GM21423 (cell line): ENCODE measurements at regions not wholly inside any gene's neighbourhood (a gene's known extent, or its start where the extent isn't known, plus 50 kb on each side); places are given as distances from the start of the nearest gene placed in this dataset.
"Not testable (repeated sequence)": the region's sequence is repeated elsewhere in the genome, so short reads cannot be mapped to it uniquely, and the experiment has no call there.

ENCODE experiments used
- ATAC-seq: cut with Tn5 transposase; IDR thresholded peaks from one replicate; pipeline ENCODE4 v1.9.1; 2021; ENCODE audit warnings: mild to moderate bottlenecking, moderate library complexity; ENCODE audit not compliant: unreplicated experiment

GRCh38 chr5:67790390-67790789 is 425.2 kb upstream of the PIK3R1 start:
- ATAC-seq: no peak

DNA sequence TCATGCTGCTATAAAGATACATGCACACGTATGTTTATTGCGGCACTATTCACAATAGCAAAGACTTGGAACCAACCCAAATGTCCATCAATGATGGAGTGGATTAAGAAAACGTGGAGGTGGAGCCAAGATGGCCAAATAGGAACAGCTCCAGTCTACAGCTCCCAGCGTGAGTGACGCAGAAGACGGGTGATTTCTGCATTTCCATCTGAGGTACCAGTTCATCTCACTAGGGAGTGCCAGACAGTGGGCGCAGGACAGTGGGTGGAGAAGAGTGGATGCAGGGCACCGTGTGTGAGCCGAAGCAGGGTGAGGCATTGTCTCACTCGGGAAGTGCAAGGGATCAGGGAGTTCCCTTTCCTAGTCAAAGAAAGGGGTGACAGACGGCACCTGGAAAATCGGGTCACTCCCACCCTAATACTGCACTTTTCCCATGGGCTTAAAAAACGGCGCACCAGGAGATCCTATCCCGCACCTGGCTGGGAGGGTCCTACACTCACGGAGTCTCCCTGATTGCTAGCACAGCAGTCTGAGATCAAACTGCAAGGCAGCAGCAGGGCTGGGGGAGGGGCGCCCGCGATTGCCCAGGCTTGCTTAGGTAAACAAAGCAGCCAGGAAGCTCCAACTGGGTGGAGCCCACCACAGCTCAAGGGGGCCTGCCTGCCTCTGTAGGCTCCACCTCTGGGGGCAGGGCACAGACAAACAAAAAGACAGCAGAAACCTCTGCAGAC is 435.5 kb upstream of the PIK3R1 start:
- ATAC-seq: not testable (repeated sequence)

DNA sequence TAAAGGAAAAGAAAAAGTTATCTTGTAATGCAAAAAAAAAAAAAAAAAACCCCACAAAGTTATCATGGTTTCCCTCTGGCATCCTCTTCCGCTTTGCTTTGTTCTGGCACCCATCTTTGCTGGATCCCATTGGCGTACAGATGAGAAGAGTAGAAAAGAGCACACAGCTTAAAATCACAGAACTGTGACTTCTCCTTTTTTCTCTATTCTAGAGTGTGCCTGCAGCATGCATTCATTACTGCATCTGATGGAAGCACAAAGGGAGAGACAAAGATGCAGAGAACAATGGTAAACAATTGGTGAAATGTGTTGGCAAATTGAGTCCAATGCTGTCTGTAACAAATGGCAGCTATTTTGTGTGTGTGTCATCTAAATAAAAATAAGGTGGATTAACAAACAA is 440.8 kb upstream of the PIK3R1 start:
- ATAC-seq: no peak

DNA sequence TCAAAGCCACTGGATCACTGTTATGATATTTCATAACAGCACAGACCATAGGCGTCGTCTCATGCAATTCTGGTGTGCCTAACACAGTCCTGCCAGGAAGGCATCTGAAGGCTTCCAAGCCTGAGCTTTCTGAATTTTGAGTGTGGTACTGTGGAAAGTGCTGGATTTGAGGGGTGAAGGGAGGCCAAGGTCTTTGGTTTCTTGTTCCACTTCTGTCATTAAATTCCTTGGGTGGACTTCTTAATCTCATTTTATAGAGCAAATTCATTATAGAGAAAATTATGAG is 441.3 kb upstream of the PIK3R1 start:
- ATAC-seq: no peak

- ATAC-seq: no peak
These were observed 441.9 kb upstream of the PIK3R1 start for GRCh38 chr5:67773411-67774266.

GRCh38 chr5:67771791-67772190 is 443.8 kb upstream of the PIK3R1 start:
- no peak for ATAC-seq

DNA sequence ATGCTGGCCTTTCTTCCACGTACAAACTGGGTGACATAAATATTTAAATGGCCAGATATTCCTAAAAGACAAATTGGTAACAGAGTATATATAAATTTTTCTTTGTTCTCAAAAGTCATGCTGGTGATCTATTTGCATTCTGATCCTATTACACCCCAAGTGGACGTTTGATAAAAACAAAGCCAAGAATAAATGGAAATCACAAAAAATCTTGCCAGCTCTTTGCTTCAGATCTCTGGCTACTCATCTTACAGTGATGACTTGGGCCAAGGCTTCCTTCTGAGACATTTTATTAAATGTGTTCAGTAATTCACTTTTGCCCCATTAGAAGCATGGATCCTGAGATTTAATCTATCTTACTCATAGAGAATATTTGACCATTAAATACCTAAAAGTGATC is 444.3 kb upstream of the PIK3R1 start:
- ATAC-seq: no peak

- ATAC-seq: no peak
These were observed 445.0 kb upstream of the PIK3R1 start for GRCh38 chr5:67770431-67771025.

GRCh38 chr5:67765697-67766096 is 449.9 kb upstream of the PIK3R1 start:
- no peak for ATAC-seq

- ATAC-seq: not testable (repeated sequence)
These were observed 457.8 kb upstream of the PIK3R1 start for GRCh38 chr5:67757771-67758170.

DNA sequence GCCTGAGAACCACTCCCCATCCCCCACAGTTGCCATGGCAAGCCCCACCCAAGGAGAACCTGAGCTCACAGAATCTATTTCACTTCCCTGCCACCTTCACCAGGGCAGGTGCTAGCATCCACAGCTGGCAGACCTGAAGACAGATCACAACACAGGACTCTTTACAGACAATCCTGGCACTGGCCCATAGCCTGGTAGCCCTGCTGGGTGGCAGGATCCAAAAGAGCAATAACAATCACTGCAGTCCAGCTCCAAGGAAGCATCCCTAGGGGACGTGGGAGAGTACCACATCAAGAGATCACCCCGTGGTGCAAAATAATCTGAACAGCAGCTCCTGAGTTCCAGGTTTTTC is 463.2 kb upstream of the PIK3R1 start:
- no peak for ATAC-seq

- no peak for ATAC-seq
These were observed 467.3 kb upstream of the PIK3R1 start for GRCh38 chr5:67748165-67748690.

DNA sequence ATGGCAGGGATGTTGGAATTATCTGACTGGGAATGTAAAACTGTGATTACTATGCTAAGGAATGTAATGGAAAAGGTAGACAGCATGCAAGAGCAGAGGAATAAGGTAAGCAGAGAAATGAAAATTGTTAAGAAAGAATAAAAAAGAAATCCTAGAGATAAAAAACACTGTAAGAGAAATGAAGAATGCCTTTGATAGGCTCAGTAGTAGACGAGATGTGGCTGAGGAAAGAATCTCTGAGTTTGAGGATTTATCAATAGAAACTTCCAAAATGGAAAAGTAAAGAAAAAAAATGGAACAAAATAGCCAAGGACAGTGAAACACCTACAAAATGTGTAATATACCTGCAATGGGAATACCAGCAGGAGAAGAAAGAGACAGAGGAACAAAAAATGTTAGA is 468.5 kb upstream of the PIK3R1 start:
- ATAC-seq: no peak

DNA sequence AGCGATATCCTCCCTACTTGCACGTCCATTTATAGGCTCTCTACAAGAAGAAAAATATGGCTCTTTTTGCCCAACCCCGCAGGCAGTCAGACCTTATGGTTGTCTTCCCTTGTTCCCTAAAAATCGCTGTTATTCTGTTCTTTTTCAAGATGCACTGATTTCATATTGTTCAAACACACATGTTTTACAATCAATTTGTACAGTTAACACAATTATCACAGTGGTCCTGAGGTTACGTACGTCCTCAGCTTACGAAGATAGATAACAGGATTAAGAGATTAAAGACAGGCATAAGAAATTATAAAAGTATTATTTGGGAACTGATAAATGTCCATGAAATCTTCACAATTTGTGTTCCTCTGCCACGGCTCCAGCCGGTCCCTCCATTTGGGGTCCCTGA is 468.9 kb upstream of the PIK3R1 start:
- ATAC-seq: not testable (repeated sequence)

- ATAC-seq: no peak
These were observed 469.5 kb upstream of the PIK3R1 start for GRCh38 chr5:67746103-67746502.

DNA sequence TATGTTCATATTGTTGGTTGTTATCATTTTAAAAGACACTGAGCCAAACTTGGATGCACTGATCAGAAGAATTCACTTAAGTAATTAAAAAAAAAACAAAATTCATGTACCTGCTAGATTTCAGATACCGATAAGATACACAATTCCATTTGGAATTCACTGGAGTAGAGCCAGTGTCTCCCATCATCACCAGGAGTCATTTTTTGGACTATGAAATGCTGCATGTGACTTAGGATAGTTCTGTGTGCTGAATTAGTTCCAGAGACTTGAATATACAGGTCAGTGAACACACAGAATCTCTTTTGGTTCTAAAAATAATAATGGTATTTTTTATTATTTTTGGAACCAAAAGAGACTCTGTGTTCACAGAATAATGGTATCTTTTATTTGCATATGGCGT is 482.6 kb upstream of the PIK3R1 start:
- ATAC-seq: no peak

DNA sequence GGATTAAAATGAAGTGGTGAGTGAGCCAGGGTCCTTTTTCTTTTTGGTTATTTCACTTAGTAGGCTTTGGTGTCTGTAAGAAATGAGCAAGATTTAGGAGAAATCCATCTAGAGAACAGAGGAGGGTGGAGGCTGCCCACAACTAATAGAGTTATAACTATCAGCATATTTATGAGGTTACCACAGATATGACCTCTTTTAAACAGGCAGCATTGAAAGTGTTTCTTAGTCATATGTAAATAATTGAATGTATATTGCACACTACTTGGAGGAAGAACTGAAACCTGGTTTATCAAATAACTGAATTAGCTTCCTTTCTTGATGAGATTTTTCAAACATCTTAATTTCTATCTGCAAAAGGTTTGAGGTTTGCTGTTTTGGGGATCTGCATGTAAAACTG is 483.1 kb upstream of the PIK3R1 start:
- ATAC-seq: no peak

- ATAC-seq: no peak
These were observed 483.7 kb upstream of the PIK3R1 start for GRCh38 chr5:67731886-67732285.

DNA sequence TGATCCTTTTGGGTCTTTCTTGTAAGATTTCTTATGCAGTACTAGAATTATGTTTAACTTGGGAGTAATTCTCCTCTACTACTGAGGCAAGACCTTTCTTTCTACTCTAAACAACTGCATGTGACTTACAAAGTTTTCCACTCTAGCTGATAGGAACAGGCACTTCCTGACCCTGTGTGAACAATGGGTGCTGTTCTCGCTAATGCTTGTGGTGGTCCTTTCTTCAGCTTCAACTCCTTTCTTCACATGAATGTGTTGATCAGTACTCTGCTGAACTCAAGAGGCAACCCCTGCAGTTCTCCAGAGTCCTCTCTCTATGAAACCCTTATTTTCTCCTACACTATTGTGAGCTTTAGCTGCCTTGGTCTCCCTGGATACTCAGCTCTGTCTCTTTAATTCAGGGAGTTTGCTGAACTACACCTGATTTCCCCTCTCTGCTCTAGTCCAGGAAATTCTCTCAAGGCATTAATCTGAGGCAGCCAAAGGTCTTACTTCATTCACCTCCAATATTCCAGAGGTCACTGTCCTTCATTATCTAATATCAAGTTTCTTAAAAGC is 484.6 kb upstream of the PIK3R1 start:
- ATAC-seq: no peak

GRCh38 chr5:67728326-67728890 is 487.1 kb upstream of the PIK3R1 start:
- ATAC-seq: no peak

GRCh38 chr5:67725604-67726003 is 490.0 kb upstream of the PIK3R1 start:
- no peak for ATAC-seq
